Right lobe of liver (tissue), 6 donors: ENCODE measurements at regions not wholly inside any gene's neighbourhood (a gene's known extent, or its start where the extent isn't known, plus 50 kb on each side); places are given as distances from the start of the nearest gene placed in this dataset.

Experiments
- ATAC-seq, 4 donors: fragments of 200-7000 bp; cut with Tn5 transposase; one replicate each; pipeline ENCODE4 v1.9.1; 2020; ENCODE audit warnings: mild to moderate bottlenecking in 4 of 4, moderate library complexity in 4 of 4
- DNase-seq, 3 donors: peaks; one replicate each; pipeline ENCODE4 v3.0.0-alpha.2; 2020
- H3K27ac ChIP-seq, 3 donors: fragments of 200-600 bp; one replicate each; pipeline ENCODE4 v1.8.0; 2022
- H3K27me3 ChIP-seq, 2 donors: fragments of 200-600 bp; one replicate each; pipeline ENCODE4 v1.8.0; 2022
- H3K36me3 ChIP-seq, 4 donors: fragments of 200-600 bp; sonication (generic) in 1 of 4; one replicate each; pipeline versions ENCODE4 v1.5.1 to v1.8.0; 2017 to 2022; ENCODE audit warnings: control low read depth in 1 of 4
- H3K4me1 ChIP-seq, 4 donors: fragments of 200-600 bp; sonication (generic) in 1 of 4; one replicate each; pipeline versions ENCODE4 v1.5.1 to v1.8.0; 2017 to 2022; ENCODE audit warnings: control low read depth in 1 of 4
- H3K4me3 ChIP-seq, 3 donors: fragments of 200-600 bp; one replicate each; pipeline ENCODE4 v1.8.0; 2022
- H3K9me3 ChIP-seq, 4 donors: fragments of 200-600 bp; sonication (generic) in 1 of 4; one replicate each; pipeline versions ENCODE4 v1.5.1 to v1.8.0; 2017 to 2022; ENCODE audit warnings: control low read depth in 1 of 4
- POLR2A ChIP-seq: fragments of 450-650 bp; IDR thresholded peaks from one replicate; pipeline ENCODE4 v1.6.1; 2017; ENCODE audit warnings: antibody characterized with exemption, mild to moderate bottlenecking
- WGBS: methylation state at CpG from one replicate; pipeline ENCODE4 v1.1.6; 2018; ENCODE audit warnings: low coverage, low lambda C conversion rate; ENCODE audit not compliant: insufficient coverage; ENCODE audit errors: missing lambda C conversion rate; 5-methylcytosine and 5-hydroxymethylcytosine counted together
- intact Hi-C, 2 donors: fragments of 100-400 bp; cut with DNase I; formaldehyde crosslinking; loops; one replicate each; pipeline versions ENCODE4 v1.11.2 to v1.14.1; 2022
- TF ChIP-seq, protein P1 (sequence below), 4 donors: fragments of 200-600 bp in 3 of 4; fragments of 450-650 bp in 1 of 4; IDR thresholded peaks; one replicate each; pipeline versions ENCODE4 v1.5.1 to v1.8.0; 2016 to 2022; ENCODE audit warnings: antibody characterized with exemption in 4 of 4, mild to moderate bottlenecking in 2 of 4
- donor health status: DM: no; HTN: yes; CAD: no.
- donor health status: DM: no; HTN: no; CAD: no.
- donor health status: DM: no; HTN: no; CAD: no.
- donor health status: DM: no; HTN: yes; CAD: no.
- donor health status: DM: no; HTN: yes; CAD: no.

DNA sequence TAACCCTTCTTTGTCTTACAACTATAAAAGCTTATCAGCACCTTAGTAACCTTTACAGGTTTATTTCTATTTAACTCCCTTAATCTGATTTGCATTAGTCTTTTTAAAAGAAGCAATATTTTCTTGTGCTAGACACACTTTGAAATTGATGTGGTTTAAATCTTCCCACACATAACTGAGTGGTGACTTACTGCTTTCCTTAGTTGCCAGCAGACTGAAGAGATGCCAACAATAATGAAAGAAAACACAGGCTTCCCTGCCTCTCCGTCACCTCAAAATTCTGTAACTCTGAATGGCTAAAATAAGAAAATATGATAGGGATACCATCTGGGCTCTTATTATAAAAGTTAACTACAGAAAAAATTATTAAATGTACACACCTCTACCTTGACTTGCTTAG, 196.8 kb downstream of the PTBP2 start:
- WGBS: 100% methylated on average over 1 of the region's 1 CpG
- H3K9me3 ChIP-seq: no peaks in the 10 kb centered on the region
- no peaks in the 10 kb centered on the region for H3K27me3 ChIP-seq
- no peaks in the 10 kb centered on the region for H3K4me1 ChIP-seq
- H3K27ac ChIP-seq: no peak overlapping the region
- DNase-seq (no peak), ATAC-seq (no peak)
- intact Hi-C loops: no loop called here
- no peak overlapping the region for H3K4me3 ChIP-seq
- TF ChIP-seq POLR2A: no peak
- TF ChIP-seq, protein P1, sequence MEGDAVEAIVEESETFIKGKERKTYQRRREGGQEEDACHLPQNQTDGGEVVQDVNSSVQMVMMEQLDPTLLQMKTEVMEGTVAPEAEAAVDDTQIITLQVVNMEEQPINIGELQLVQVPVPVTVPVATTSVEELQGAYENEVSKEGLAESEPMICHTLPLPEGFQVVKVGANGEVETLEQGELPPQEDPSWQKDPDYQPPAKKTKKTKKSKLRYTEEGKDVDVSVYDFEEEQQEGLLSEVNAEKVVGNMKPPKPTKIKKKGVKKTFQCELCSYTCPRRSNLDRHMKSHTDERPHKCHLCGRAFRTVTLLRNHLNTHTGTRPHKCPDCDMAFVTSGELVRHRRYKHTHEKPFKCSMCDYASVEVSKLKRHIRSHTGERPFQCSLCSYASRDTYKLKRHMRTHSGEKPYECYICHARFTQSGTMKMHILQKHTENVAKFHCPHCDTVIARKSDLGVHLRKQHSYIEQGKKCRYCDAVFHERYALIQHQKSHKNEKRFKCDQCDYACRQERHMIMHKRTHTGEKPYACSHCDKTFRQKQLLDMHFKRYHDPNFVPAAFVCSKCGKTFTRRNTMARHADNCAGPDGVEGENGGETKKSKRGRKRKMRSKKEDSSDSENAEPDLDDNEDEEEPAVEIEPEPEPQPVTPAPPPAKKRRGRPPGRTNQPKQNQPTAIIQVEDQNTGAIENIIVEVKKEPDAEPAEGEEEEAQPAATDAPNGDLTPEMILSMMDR (IDR thresholded peaks at IDR 0.05): no peak
- no peaks in the 10 kb centered on the region for H3K36me3 ChIP-seq

DNA sequence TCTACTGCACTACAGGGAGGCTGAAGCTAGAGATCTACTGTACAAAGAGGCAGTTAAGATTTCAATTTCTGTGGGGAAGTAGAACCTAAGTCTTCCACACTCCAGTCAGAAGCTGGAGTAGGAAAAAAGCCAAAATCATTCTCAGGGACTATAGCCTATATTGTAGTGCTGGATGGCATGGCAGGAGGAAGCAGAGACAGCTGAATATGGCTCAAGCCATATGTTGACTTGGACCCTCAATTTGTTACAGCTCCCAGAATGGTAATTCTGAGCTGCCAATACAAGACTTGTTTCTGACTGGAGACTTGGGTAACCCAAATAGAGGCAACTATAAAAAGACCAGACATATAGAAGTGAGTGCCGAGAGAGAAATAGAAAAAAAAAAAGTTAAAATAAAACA, 200.6 kb downstream of the PTBP2 start:
- no CpG with 5 or more reads among the region's 1 CpG for WGBS
- H3K9me3 ChIP-seq: no peaks in the 10 kb centered on the region

DNA sequence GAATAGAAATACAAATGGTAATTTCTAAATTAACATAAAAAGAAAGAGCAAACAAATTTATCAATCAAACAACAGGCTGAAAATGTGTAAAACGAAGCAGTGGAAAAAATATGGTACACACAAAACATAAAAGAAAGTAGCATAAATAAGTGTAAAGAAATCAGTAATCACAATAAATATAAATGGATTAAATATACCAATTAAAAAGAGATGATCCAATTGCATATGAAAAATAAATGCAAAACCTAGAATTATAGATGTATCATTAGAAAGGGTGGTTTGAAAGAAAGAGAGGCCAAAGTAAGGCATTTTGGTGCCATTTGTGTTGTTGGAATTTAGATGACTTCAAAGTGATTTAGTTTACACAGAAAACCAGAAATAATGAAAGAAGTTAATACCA, 202.2 kb downstream of the PTBP2 start:
- Histone ChIP-seq H3K9me3 (no peaks in the 10 kb centered on the region), H3K27ac (no peak overlapping the region), H3K4me1 (no peaks in the 10 kb centered on the region), H3K4me3 (no peak overlapping the region), H3K27me3 (no peaks in the 10 kb centered on the region), H3K36me3 (no peaks in the 10 kb centered on the region)
- 5% methylated on average over 1 of the region's 1 CpG for WGBS
- ATAC-seq (no peak), DNase-seq (no peak)
- intact Hi-C loops: no loop called here
- no peak for TF ChIP-seq POLR2A
- TF ChIP-seq, protein P1 (IDR thresholded peaks at IDR 0.05): no peak

More for the DNA sequence above, 200.6 kb downstream of the PTBP2 start:
- ATAC-seq (no peak), DNase-seq (no peak)
- Histone ChIP-seq H3K36me3 (no peaks in the 10 kb centered on the region), H3K4me1 (no peaks in the 10 kb centered on the region), H3K27ac (no peak overlapping the region), H3K4me3 (no peak overlapping the region), H3K27me3 (no peaks in the 10 kb centered on the region)
- intact Hi-C loops: no loop called here
- TF ChIP-seq, protein P1 (IDR thresholded peaks at IDR 0.05): no peak
- TF ChIP-seq POLR2A: no peak

DNA sequence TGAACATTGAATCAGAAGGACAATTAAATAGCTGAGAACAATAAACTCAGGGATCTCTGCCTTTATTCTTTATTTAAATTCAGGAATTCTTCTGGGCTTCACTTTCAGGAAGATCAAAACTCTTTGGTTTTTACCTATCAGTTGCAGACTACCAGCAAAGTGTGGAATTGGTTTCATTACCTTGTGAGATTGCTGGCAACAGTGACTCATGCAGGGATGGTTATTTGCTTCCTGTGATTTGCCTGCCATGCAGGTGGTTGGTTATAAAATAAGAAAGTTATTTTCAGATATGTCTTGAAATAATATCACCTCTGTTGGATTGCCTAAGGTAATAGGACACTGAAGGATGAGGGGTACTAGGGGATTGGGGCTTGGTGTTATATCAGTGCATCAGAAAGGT, 204.6 kb downstream of the PTBP2 start:
- Histone ChIP-seq H3K27me3 (no peaks in the 10 kb centered on the region), H3K4me1 (no peaks in the 10 kb centered on the region), H3K36me3 (no peaks in the 10 kb centered on the region), H3K9me3 (no peaks in the 10 kb centered on the region), H3K4me3 (no peak overlapping the region), H3K27ac (no peak overlapping the region)
- TF ChIP-seq POLR2A: no peak
- TF ChIP-seq, protein P1 (IDR thresholded peaks at IDR 0.05): no peak
- no peak for DNase-seq
- intact Hi-C loops: no loop called here
- no peak for ATAC-seq

DNA sequence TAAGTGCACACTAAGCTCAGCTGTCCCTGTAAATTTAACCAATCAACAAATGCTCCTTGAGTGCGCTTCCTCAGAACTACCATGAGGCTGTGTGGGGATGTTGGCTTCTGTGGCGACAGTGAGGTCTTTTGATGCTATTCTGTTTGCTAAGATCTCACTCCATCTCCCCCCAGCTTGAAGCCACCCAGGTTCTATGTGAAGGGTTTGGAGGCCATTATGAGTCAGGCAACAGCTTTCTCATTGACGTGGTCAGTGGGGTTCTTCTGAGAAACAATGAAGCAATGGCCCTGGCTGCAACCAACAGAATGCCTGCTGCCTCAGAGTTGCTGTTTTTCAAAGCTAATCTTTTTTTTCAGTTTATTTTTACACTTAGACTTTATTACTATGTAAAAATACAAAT, 205.5 kb downstream of the PTBP2 start:
- ATAC-seq (no peak), DNase-seq (no peak)
- Histone ChIP-seq H3K27ac (no peak overlapping the region), H3K27me3 (no peaks in the 10 kb centered on the region), H3K36me3 (no peaks in the 10 kb centered on the region), H3K4me3 (no peak overlapping the region), H3K9me3 (no peaks in the 10 kb centered on the region), H3K4me1 (no peaks in the 10 kb centered on the region)
- WGBS: 73% methylated on average over 3 of the region's 3 CpGs
- intact Hi-C loops: no loop called here
- TF ChIP-seq, protein P1 (IDR thresholded peaks at IDR 0.05): no peak
- no peak for TF ChIP-seq POLR2A
